ENCODE measurements at regions not wholly inside any gene's neighbourhood (a gene's known extent, or its start where the extent isn't known, plus 50 kb on each side); places are given as distances from the start of the nearest gene placed in this dataset.

- TF ChIP-seq CTCF (IDR thresholded peaks at IDR 0.05) (no peak), POLR2A (IDR thresholded peaks at IDR 0.05) (no peak)
Measured at GRCh38 chr2:104056451-104056850, 797.5 kb upstream of the POU3F3 start.
